ENCODE measurements at regions not wholly inside any gene's neighbourhood (a gene's known extent, or its start where the extent isn't known, plus 50 kb on each side); places are given as distances from the start of the nearest gene placed in this dataset.
"Not testable (repeated sequence)": the region's sequence is repeated elsewhere in the genome, so short reads cannot be mapped to it uniquely, and the experiment has no call there.

DNA sequence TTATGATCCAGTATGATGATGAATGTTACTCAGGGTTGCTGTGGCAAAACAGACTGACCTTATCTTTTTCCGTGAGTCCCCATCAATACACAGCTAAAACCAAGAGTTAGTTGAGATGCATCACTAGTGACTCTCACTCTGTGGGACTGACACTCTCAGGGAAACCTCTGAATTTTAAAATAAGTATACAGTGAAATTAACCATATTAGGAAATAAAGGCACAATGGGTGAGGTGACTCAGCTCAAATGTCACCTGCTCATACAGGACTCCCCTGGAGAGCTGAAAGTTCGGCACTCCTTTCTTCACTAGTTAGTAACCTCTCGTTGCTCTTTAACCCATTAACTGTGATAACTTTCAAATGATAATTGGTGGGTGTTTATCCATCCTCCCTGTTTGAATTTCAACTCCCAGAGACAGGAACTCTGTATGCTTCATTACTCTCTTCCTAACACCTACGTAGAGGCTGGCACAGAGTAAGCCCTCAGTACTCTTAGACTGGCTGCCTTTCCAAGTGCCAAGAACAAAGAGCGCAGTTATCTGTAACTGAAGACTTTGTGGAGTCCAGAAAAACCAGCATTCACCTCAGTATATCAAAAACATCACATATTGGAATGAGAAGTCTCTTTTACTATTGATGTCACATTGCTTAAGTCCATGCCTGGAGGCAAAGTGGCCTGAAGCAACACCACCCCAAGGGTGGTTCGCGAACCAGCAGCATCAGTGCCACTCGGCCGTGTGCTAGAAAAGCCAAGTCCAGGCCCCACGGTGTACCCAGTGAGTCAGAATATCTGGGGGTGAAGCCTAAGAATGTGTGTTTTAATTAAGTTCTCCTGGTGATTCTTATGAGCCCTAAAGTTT lies 91.1 kb downstream of the NIBAN1 start:
- no peak for DNase-seq

DNA sequence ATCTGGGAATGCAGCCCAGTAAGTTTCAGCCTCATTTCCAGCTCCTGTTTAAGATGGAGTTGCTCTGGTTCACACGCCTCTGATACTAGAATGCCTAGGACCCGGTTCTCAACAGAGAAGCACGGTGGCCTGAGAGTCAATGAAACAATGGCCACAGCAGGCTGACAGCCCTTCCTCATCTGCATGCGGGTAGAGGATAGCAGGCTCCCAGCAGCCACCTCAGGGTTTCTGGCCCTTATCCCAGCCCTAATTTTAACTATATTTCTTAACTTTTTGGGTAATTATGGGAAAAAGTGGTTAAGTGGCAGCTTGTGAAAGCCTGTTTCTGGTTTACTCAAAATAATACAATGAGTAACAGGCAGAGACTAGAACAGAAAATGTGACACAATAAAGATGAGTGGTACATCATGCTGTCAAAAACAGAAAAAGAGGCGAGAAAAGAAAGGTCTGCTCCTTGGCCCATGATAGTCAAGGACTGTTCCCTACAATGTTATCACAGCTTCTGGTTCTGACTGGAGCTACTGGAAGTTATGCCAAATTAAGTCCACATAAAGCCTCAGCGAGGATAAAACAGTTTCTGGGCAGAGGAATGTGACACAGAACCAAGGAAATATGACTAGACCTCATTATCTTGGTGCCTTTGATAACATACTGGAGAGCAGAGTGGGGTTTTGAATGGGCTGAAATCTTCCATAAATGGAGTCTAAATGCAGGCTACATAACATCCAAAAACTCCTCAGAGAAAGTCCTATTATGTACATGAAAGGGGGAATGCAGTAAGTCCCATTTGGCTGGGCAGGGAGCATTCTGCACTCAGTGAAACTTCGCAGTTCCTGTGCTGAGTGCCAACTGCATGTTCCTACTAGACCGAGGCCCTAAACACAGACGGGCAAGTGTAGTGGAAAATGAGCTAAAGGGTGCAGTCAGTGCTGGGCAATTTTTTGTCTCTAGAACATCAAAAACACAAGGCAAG lies 92.1 kb downstream of the NIBAN1 start:
- DNase-seq: no peak

DNA sequence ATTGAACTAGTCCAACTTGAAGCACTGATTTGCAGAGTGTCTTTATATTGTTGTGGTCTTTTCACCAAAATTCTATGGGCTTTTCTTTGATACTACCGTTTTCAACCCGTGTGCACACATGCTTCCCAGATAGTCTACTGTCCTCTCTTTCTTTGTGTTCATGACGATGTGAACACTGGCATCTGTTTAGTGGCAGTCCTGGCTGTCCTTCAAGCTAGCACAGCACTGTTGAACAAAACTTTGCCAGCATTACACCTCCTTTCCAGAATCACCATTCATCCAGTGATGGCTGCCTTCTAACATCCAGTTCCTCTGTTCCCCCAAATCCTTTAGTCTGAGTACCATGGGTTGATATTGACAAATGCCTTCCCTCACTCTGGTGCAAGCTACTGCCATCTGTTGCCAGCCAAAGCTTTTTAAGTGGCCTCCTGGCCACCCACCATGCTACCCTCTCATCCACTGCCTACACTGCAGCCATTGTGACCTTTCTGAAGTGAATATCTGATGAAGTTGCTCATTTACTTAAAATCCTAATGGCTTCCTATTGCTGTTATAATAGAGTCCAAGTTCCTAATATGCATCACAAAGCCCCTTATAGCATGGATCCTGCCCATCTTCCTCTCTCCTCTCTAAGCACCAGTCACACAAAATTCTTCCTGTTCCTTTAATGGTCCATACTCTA lies 94.3 kb downstream of the NIBAN1 start:
- no peak for DNase-seq

DNA sequence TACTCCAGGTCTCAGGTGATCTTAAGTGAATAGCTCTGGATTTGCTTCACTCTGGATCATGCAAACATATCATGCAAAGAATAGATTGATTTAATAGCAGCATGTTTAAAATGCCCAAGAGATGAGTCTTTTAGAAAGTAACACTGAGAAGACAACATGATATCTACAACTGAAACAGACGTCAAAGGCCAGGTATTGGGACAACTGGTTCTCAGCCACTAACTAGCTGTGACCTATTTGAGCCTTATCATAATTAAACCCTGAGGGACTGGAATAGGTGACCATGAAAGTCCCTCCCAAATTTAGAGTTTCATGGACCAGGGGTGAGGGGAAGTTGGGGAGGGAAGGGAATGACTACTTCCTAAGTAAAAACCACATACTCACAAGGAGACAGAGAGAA lies 95.7 kb downstream of the NIBAN1 start:
- no peak for DNase-seq

DNA sequence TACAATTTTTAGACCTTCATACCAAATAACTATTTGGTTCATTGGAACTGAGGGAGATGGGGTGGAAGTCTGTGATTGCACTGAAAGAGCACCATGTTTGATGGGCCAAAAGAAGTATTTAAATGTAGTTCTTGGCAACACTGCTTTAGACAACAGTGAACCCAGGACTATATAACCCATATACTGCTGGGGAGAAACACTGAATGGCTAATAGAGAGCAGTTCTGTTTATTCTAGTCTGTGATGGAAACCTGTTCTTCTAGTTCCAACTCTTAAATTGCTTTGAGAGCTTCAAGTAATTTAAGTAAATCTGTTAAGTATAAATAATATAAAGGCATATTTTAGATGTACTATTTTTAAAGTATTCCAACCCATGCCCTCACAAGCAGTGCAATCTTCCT lies 96.3 kb downstream of the NIBAN1 start:
- DNase-seq: no peak

DNA sequence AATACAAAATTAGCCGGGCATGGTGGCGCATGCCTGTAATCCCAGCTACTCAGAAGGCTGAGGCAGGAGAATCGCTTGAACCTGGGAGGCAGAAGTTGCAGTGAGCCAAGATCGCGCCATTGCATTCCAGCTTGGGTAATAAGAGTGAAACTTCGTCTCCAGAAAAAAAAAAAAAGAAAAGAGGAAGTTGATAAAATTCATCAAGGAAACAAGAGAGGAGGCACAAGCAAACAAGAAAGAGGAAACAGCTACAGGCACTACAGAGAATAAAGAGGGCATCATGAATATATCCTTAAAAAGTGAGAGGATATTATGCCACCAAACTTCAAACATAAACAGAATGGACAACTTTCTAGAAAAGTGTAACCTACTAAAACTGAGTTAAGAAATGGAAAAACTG lies 98.3 kb downstream of the NIBAN1 start:
- DNase-seq: not testable (repeated sequence)

DNA sequence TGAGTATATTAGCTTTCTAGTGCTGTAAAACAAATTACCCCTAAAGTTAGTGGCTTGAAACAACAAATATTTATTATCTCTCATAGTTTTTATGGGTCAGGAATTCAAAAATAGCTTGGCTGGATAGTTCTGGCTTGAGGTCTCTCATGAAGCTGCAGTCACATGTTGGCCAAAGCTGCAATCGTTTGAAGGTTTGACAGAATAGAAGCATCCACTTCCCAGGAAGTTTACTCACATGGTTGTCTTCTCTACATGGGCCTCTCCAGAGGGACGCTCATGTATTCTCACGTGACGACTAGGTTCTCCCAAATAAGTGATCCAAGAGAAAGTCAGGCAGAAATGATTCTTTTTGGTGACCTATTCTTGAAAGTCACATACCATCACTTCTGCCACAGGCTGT lies 99.1 kb downstream of the NIBAN1 start:
- no peak for DNase-seq

DNA sequence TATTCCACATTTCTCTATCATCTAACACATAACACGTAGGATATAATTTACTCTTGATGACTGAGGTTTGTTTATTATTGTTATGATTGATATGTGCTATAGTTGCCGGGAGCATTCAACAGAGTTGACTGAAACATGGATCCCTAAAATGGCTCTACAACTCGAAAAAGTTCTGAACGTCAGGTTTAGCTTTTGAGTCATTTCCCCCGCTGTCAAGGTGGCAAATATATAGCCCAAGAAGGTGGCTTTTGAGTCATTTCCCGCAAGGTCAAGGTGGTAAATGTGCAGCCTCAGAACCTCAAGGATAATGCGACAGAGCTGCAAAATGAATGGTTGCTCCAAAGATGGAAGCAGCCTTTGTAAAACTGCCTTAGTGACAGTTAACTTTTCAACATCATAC lies 104.0 kb downstream of the NIBAN1 start:
- no peak for DNase-seq

DNA sequence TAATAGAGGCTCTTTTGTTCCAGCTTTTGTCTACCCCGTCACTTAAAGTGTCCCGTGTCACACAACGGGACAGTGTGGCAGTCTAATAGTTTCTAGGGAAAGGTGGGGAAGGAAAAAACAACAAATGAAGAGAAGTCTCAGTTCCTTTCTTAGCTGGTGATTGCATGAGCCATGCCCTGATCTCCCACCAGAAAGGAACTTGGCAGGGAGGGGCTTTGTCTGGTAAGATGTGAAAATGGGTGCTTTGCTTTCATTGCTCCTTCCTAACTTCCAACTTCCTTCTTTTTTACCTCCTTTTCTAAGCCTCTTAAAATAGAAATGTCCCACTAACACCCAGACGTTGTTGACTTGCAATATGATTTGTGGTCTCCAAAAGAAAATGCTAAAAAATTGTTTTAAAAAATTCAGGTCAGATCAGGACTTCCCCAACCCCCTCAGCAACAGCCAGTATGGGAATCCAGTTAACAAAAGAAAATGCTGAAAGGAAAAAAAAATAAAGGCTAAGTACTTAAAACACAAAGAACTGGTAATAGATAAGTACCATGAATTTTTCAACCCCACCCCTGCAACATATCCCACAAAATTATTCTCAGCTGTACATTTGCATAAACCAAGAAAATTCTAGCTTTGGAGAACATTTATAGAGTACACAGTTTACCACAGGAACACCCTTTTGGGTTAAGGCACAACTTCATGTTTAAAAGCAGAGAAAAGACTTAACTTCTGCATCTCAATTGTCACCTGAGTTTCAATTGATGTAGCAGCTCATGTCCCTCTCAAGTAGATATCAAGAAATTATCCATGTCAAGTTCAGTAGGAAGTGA lies 106.2 kb downstream of the NIBAN1 start:
- no peak for DNase-seq

DNA sequence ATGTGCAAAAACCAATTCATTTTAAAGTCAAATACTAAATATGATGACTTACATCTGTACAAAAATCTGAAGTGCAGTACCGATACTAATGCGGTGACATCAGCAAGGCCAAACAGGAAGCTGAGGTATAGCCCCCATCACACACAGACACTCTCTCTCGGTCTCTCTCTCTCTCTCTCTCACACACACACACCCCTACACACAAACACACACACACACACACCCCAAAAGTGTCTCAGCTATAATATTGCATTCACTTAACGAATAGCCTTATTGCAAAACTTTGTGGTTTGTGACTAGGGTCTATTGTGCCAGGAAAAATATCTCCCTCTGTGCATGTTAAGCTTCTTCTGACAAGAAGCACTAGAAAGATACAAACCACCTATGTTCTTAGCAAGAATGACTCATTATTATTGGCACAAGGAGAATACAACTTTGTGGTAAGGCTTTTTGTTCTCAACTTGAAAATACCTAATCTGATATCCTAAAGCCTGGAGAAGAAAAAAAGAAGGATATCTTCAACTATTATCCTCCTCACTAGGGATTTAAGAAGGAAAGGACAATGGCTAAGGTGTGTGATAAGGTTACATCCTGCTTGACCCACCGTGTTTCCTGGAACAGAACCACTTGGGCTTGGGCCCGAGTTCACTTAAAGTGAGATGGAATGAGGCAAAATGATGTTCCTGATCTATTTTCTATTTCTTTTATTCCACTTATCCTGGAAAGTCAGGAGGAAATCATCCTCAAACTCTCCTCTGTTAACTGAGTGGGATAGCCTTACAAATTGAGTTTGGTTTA lies 107.1 kb downstream of the NIBAN1 start:
- peak; percentile 33 for DNase-seq

DNA sequence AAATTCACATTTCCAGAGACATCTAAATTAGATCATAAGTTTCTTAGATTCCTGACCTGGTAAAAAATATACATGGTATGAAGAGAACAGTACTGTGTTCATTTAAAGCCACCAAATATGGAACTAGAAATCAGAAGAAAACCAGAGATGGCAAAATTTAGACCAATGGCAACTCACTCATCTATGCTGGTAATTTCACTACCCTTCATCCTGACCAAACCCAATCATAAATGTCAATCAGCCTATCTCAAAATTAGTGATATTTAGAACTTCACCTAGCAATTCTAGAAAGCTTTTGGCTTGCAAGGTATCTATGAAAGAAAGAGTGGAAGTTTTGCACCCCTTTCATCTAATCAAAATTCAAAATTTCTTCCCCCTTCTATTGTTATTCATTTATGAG lies 107.7 kb downstream of the NIBAN1 start:
- no peak for DNase-seq

DNA sequence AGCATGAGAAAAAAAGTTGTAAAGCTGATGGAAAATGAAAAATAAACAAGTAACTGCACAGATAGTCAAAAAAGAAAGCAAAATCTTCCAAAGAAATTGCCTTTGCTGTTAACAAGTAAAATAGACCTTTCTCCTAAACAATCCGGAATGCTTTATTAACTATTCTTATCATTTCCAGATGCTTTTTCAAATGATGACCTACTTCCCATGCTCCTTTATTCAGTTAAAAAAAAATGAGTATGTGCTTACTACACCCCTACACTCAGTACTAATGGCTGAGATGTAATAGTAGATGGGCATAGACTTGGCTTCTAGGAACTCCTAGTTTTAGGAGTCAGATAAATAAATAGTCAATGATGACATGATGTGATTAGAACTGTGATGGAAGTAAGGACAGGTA lies 108.5 kb downstream of the NIBAN1 start:
- no peak for DNase-seq

DNA sequence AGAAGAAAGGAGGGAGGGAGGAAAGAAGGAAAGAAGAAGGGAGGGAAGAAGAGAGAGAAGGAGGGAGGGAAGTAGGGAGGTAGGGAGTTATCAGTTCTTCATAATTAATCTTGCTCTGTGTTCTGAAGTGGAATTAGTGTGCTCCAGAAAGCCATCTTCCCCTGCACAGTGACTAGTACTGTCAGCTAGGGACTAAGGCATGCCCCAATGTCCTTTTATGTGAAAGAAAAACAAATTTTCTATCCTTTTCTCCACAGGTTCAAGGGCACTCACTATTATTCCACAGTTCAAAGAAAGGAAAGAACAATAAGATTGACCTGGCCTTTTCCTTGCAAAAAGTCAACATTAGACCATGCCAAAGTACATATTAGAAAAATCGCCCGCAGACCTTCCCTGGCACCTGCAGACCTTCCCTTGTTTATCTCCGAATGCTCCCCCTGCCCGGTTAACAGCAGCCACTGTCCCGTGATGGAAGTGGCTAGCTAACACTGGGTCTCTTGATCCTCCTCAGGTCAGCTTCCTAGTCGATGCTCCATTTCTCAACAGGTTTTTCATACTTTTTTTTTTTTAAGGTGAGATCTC lies 107.2 kb upstream of the EDEM3 start:
- no peak for DNase-seq

DNA sequence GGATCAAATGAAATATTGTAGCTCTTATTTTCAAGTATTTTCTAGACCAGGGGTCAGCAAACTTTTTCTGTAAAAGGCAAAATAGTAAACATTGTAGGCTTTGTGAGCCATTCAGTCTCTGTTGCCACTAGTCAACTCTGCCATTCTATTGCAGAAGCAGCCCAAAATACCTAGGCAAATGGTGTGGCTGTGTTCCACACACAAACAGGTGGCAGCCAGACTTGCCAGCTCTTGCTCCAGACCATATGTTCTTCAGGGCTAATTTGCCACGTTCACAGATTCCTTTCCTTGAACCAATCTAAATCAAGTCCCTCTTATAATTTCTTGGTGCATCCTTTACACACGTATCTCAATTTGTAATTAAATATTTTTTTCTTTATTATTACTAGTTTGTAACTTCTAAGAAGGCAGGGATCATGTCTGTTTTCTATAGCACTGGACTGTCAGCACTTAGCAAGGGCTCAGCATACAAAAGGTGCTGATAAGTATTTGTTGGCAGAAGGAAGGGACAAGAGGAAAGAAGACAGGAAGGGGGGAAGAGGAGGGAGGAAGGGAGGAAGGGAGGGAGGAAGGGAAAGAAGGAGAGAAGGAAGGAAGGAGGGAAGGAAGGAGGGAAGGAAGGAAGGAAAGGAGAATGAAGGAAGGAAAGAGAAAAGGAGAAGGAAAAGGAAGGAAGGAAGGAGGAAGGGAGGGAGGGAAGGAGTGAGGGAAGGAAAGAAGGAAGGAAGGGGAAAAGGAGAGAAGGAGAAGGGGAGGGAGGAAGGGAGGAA lies 106.5 kb upstream of the EDEM3 start:
- DNase-seq: no peak

DNA sequence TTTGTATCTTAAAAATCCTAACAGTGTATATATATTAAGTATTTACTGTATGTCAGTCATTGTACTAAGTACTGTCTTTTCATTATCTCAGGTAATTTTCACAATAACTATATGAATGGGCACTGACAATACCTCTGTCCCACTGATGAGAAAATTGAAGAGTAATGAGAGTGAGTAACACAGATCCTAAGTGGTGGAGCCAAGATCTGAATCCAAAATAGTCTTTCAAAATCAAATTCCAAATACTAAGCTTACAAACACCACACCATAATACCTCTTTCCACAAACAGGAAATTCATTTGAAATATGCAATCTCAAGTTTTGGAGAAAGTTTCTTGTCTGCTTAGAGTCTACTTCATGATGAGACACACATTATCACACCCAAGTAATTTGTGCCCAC lies 105.9 kb upstream of the EDEM3 start:
- DNase-seq: no peak

DNA sequence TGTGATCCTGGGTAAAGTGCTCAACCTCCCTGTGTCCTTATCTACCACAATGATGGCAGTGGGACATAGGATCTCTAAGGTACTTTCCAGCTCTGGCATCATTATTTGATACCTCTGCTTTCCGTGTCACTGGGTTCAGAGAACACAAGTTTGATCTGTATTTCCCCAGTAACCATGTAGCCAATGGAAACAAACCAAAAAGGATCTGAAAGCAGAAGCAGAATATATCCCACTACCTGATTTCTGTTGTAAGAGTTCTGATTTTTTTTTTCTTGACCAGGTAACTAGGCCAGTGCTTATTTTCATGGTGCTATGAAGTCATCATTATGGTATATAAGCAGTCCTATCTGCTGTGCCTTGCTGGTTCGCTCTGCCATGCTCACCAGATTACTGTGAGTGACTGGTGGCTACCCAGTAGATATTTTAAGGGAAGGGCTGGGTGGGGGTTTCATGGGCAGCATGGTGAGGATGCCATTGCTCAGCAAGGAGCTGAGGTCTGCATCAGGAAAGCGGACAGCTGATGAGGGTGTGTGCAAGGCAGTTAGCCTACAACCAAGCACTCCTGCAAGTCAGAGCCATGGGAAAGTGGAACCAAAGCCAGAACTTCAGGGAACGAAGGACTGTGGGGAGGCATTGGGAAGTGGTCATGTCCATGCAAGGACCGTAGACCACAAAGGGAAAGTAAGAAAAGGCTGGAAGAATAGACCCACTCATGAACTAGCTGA lies 104.9 kb upstream of the EDEM3 start:
- DNase-seq: no peak

DNA sequence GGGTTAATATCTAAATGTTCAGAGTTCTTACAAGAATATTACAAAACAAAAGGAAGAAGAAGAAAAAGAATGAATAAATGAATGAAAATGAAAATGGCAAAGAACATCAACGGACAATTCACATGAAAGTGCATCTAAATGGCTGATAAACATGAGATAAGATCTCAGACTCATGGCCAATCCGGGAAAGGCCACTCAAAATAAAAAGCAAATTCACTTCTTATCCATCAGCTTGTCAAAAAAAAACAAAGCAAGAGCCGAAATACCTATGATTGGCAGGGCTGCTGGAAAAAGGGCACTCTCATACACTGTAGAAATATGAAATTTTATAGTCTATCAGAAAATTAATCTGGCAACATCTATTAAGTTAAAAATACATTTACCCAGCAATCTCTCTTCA lies 103.6 kb upstream of the EDEM3 start:
- no peak for DNase-seq

DNA sequence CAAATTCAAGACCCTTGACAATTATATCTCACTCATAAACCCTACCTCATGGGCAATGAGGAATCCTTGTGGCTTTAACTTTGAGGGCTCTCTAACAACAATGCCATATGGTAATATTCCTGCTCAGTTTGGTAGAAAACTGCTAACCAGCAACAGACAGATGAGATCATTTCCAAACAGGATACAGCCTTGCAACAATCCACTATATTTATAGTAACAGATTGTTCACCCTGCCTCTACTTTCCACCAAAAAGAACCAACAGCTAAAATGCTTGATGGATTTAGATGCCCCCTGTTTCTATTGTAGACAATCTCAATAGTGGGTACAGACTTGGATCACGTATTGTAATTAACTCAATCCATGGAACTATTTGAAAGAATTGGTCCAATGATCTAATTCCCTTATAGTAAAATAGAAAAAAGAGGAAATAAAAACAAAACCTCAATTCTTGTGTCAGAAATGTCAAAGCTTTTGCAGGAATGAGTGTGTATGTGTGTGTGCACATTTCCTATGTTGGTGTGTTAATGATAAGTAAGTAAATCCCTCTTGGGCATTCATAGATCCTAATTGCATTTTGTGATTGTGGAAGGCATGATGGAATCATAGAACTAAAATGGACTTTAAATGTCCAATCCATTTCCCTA lies 100.0 kb upstream of the EDEM3 start:
- DNase-seq: no peak

DNA sequence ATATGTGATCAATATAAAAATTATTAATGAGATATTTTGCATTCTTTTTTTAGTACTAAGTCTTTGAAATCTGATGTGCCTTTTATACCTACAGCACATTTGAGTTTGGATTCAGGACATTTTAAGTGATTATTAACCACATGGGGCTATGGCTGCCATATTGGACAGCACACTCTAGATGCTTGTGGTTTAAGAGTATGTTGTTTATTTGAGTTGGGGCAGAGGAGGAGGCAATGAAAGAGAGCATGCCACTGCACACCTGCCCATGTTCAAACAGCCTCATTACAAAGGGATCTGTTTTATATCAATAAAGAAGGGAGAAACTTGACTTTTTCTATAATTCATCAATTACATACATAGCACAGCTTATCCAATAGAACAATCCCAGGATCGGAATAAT lies 99.4 kb upstream of the EDEM3 start:
- no peak for DNase-seq

All from T-helper 9 cell (primary cell).